Left lung (tissue), 4 donors: ENCODE measurements at regions not wholly inside any gene's neighbourhood (a gene's known extent, or its start where the extent isn't known, plus 50 kb on each side); places are given as distances from the start of the nearest gene placed in this dataset.
A peak's percentile ranks its signal among the peaks of the same experiment; 100 is the strongest.

Experiments used
- ATAC-seq: fragments of 200-7000 bp; cut with Tn5 transposase; one replicate; pipeline ENCODE4 v1.9.1; 2020; ENCODE audit warnings: moderate library complexity
- DNase-seq, 4 donors: peaks; one replicate each; pipeline ENCODE4 v3.0.0-alpha.2; 2013 to 2020
- H3K27ac ChIP-seq, 2 donors: fragments of 200-600 bp; sonication (generic) in 1 of 2; one replicate each; pipeline versions ENCODE4 v1.5.0 to v1.8.0; 2020 to 2021
- H3K27me3 ChIP-seq, 2 donors: fragments of 200-600 bp; sonication (generic) in 1 of 2; one replicate each; pipeline versions ENCODE4 v1.5.0 to v1.8.0; 2020 to 2021
- H3K36me3 ChIP-seq, 2 donors: fragments of 200-600 bp; sonication (generic) in 1 of 2; one replicate each; pipeline versions ENCODE4 v1.5.0 to v1.8.0; 2020 to 2021
- H3K4me1 ChIP-seq, 2 donors: fragments of 200-600 bp; one replicate each; pipeline ENCODE4 v1.8.0; 2021
- H3K4me3 ChIP-seq, 2 donors: fragments of 200-600 bp; sonication (generic) in 1 of 2; one replicate each; pipeline versions ENCODE4 v1.5.0 to v1.8.0; 2020 to 2021; ENCODE audit warnings: mild to moderate bottlenecking in 1 of 2
- H3K9me3 ChIP-seq, 2 donors: fragments of 200-600 bp; sonication (generic) in 1 of 2; one replicate each; pipeline versions ENCODE4 v1.5.0 to v1.8.0; 2020 to 2021
- CTCF ChIP-seq, 2 donors: fragments of 200-600 bp; sonication (generic) in 1 of 2; IDR thresholded peaks; one replicate each; pipeline versions ENCODE4 v1.5.0 to v1.8.0; 2021; ENCODE audit warnings: antibody characterized with exemption in 2 of 2
- intact Hi-C, 2 donors: fragments of 100-400 bp; cut with DNase I; formaldehyde crosslinking; loops; one replicate each; pipeline versions ENCODE4 v1.11.2 to v1.14.2; 2022
- donor health status: DM: no; HTN: yes; CAD: no.
- donor health status: DM: no; HTN: no; CAD: no.

DNA sequence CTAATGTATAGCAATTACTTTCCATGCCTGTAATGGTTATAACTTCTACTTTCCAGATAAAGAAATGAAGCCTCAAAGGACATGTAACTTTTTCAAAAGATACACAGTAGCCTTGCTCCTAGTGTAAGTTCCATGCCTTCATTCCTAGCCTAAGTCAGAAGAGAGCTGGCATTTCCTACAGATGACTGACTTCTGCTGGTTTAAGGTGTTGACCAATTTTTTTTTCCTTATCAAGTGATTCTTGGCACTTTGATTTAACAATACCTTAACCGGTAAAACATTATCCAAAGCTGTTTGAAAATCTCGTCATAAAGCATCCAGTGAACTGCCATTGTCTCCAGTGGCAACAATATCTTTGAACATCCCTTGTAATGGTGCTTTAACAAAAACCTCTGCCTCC, 145.1 kb upstream of the VCX3A start:
- intact Hi-C loops, result no loop called here
- ATAC-seq (no peak), DNase-seq (no peak)
- H3K27me3 ChIP-seq, result no peaks in the 10 kb centered on the region
- no peaks in the 10 kb centered on the region for H3K4me1 ChIP-seq
- H3K9me3 ChIP-seq, result no peaks in the 10 kb centered on the region
- H3K27ac ChIP-seq, result no peak overlapping the region
- H3K4me3 ChIP-seq, result no peak overlapping the region
- H3K36me3 ChIP-seq, result no peaks in the 10 kb centered on the region
- no peak for TF ChIP-seq CTCF (IDR thresholded peaks at IDR 0.05)

DNA sequence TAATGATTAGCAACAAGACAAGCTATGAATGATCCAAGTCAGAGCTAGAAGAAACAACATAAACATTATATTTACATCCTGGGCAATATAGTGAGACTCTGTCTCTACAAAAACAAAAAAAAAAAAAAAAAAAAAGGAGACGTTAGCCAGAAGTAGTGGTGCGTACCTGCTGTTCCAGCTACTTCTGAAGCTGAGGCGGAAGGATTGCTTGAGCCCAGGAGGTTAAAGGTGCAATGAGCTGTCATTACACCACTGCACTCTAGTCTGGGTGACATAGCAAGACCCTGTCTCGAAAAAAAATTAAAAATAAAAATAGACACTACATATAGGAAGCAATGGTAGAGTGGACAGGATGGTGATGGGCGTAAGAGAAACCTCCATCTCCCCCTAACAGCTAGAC, 144.6 kb upstream of the VCX3A start:
- Histone ChIP-seq H3K4me3 (no peak overlapping the region), H3K4me1 (no peaks in the 10 kb centered on the region), H3K27me3 (no peaks in the 10 kb centered on the region), H3K36me3 (no peaks in the 10 kb centered on the region), H3K27ac (no peak overlapping the region), H3K9me3 (no peaks in the 10 kb centered on the region)
- TF ChIP-seq CTCF (IDR thresholded peaks at IDR 0.05), result no peak
- intact Hi-C loops, result no loop called here
- DNase-seq, result no peak
- no peak for ATAC-seq

- DNase-seq, result peak in 1 of 4 donors; percentile 1
- H3K4me1 ChIP-seq, result no peaks in the 10 kb centered on the region
- H3K9me3 ChIP-seq, result no peaks in the 10 kb centered on the region
- no peak overlapping the region for H3K4me3 ChIP-seq
- H3K27ac ChIP-seq, result no peak overlapping the region
- H3K27me3 ChIP-seq, result no peaks in the 10 kb centered on the region
- ATAC-seq, result no peak
- intact Hi-C loops, result no loop called here
- no peak for TF ChIP-seq CTCF (IDR thresholded peaks at IDR 0.05)
- no peaks in the 10 kb centered on the region for H3K36me3 ChIP-seq
These were observed 143.4 kb upstream of the VCX3A start for GRCh38 chrX:6678313-6678712.

DNA sequence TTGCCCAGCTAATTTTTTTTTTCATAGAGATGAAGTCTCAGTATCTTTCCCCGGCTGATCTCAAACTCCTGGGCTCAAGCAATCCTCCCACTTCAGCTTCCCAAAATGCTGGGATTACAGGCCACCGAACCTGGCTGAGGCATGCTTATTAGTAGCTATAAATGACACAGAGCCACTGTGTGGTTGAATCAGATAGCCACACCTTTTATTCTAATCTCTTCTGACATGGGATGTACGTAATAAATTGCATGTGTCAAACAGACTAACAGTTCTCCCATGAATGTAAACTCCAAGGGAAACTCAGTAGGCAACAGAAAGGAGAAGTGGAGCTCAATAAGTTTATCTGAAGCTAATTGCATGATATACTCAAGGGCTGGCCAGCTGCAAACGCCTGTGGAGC, 139.8 kb upstream of the VCX3A start:
- DNase-seq, result no peak

GRCh38 chrX:6667048-6667768, 132.3 kb upstream of the VCX3A start:
- Histone ChIP-seq H3K36me3 (no peaks in the 10 kb centered on the region), H3K9me3 (no peaks in the 10 kb centered on the region), H3K4me1 (no peaks in the 10 kb centered on the region), H3K27me3 (no peaks in the 10 kb centered on the region), H3K27ac (no peak overlapping the region), H3K4me3 (no peak overlapping the region)
- ATAC-seq (no peak), DNase-seq (no peak)
- intact Hi-C loops, result no loop called here
- no peak for TF ChIP-seq CTCF (IDR thresholded peaks at IDR 0.05)

More for the DNA sequence above, 139.8 kb upstream of the VCX3A start:
- Histone ChIP-seq H3K9me3 (no peaks in the 10 kb centered on the region), H3K27ac (no peak overlapping the region), H3K4me3 (no peak overlapping the region), H3K4me1 (no peaks in the 10 kb centered on the region), H3K36me3 (no peaks in the 10 kb centered on the region), H3K27me3 (no peaks in the 10 kb centered on the region)
- ATAC-seq, result no peak
- no peak for TF ChIP-seq CTCF (IDR thresholded peaks at IDR 0.05)
- intact Hi-C loops, result no loop called here
